ENCODE measurements at regions not wholly inside any gene's neighbourhood (a gene's known extent, or its start where the extent isn't known, plus 50 kb on each side); places are given as distances from the start of the nearest gene placed in this dataset.

- no peak overlapping the region for H3K4me3 Mint-ChIP-seq
- no peaks in the 10 kb centered on the region for H3K27me3 Mint-ChIP-seq (ENCODE audit: insufficient read depth)
- intact Hi-C loops (cut with micrococcal nuclease), result no loop called here
- peaks cover 8% of the 10 kb centered on the region for H3K9me3 Mint-ChIP-seq
- H3K27ac Mint-ChIP-seq, result no peak overlapping the region
- no peaks in the 10 kb centered on the region for H3K36me3 Mint-ChIP-seq (ENCODE audit: low read depth)
- DNase-seq (ENCODE audit: low spot score), result no peak
- H3K4me1 Mint-ChIP-seq (ENCODE audit: low read depth), result no peaks in the 10 kb centered on the region
Measured at GRCh38 chr5:5628866-5629606, 206.6 kb downstream of the ICE1 start.

DNA sequence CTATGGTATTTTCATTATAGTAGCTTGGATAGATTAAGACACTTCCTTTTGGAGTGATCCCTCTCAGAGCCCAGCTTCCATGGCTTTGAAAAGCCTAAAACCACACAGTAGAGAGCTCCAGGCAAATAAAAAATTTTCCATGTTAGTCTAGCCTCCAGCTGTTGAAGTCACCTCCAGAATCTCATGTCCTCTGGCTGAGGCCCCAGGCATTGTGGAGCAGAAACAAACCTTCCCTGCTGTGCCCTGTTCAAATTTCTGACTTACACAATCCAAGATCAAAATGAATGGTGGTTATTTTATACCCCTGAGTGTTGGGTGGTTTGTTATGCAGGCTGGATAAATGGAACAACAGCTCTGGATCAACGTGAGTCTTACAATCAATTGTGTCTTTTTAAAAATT, 203.9 kb downstream of the ICE1 start:
- intact Hi-C loops (cut with micrococcal nuclease), result no loop called here
- Mint-ChIP-seq H3K4me3 (no peak overlapping the region), H3K4me1 (ENCODE audit: low read depth) (no peaks in the 10 kb centered on the region), H3K36me3 (ENCODE audit: low read depth) (no peaks in the 10 kb centered on the region), H3K9me3 (peaks cover 27% of the 10 kb centered on the region), H3K27ac (no peak overlapping the region), H3K27me3 (ENCODE audit: insufficient read depth) (no peaks in the 10 kb centered on the region)
- DNase-seq (ENCODE audit: low spot score), result no peak

GRCh38 chr5:5625491-5625890, 203.0 kb downstream of the ICE1 start:
- Mint-ChIP-seq H3K36me3 (ENCODE audit: low read depth) (no peaks in the 10 kb centered on the region), H3K4me3 (no peak overlapping the region), H3K4me1 (ENCODE audit: low read depth) (no peaks in the 10 kb centered on the region), H3K27ac (no peak overlapping the region), H3K9me3 (peaks cover 29% of the 10 kb centered on the region), H3K27me3 (ENCODE audit: insufficient read depth) (no peaks in the 10 kb centered on the region)
- intact Hi-C loops (cut with micrococcal nuclease), result no loop called here
- DNase-seq (ENCODE audit: low spot score), result no peak

GRCh38 chr5:5623397-5623796, 200.9 kb downstream of the ICE1 start:
- peaks cover 2% of the 10 kb centered on the region for H3K27me3 Mint-ChIP-seq (ENCODE audit: insufficient read depth)
- H3K27ac Mint-ChIP-seq, result no peak overlapping the region
- peaks cover 29% of the 10 kb centered on the region for H3K9me3 Mint-ChIP-seq
- H3K36me3 Mint-ChIP-seq (ENCODE audit: low read depth), result no peaks in the 10 kb centered on the region
- no peak for DNase-seq (ENCODE audit: low spot score)
- no peaks in the 10 kb centered on the region for H3K4me1 Mint-ChIP-seq (ENCODE audit: low read depth)
- intact Hi-C loops (cut with micrococcal nuclease), result no loop called here
- no peak overlapping the region for H3K4me3 Mint-ChIP-seq

GRCh38 chr5:5622806-5623205, 200.3 kb downstream of the ICE1 start:
- Mint-ChIP-seq H3K27me3 (ENCODE audit: insufficient read depth) (peaks cover 2% of the 10 kb centered on the region), H3K9me3 (peaks cover 29% of the 10 kb centered on the region), H3K4me1 (ENCODE audit: low read depth) (no peaks in the 10 kb centered on the region), H3K27ac (no peak overlapping the region), H3K36me3 (ENCODE audit: low read depth) (no peaks in the 10 kb centered on the region), H3K4me3 (no peak overlapping the region)
- DNase-seq (ENCODE audit: low spot score), result no peak
- intact Hi-C loops (cut with micrococcal nuclease), result no loop called here

DNA sequence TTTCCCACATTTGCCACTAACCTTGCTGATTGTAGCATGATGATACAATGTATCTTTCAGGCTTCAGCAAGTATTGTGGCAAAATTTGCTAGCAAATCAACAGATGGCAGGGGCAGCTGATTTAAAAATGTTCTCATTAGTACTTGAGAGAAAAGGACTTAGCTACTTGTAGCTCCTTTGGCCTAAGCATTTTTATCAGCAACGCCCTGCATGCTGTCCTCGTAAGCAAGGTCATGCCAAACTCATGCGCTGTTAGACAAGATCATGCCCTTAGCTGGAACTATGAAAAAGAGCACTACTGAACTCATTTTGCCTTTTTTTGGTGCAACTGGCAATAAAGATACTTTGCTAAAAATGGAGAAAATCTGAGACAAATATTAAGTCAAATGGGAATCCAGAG, 197.1 kb downstream of the ICE1 start:
- peaks cover 26% of the 10 kb centered on the region for H3K9me3 Mint-ChIP-seq
- intact Hi-C loops (cut with micrococcal nuclease), result no loop called here
- no peak overlapping the region for H3K4me3 Mint-ChIP-seq
- no peaks in the 10 kb centered on the region for H3K36me3 Mint-ChIP-seq (ENCODE audit: low read depth)
- no peak overlapping the region for H3K27ac Mint-ChIP-seq
- no peak for DNase-seq (ENCODE audit: low spot score)
- H3K4me1 Mint-ChIP-seq (ENCODE audit: low read depth), result no peaks in the 10 kb centered on the region
- peaks cover 4% of the 10 kb centered on the region for H3K27me3 Mint-ChIP-seq (ENCODE audit: insufficient read depth)

DNA sequence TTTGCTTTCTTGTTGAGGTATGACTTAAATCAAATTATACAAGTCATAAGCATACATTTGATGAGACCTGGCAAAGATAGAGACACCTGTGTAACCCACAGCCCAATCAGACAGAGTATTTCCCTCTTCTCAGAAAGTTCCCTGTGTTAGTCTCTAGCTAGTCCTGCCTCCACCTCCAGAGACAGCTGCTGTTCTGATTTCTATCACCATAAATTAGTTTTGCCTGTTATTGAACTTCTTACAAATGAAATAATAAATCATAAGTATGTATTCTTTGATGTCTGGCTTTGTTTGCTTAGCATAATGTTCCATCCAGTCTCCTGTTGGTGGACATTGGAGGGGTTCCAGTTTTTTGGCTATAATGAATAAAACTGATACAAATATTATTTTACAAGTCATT, 194.5 kb downstream of the ICE1 start:
- no peak for DNase-seq (ENCODE audit: low spot score)
- Mint-ChIP-seq H3K36me3 (ENCODE audit: low read depth) (no peaks in the 10 kb centered on the region), H3K27ac (no peak overlapping the region), H3K9me3 (peaks cover 8% of the 10 kb centered on the region), H3K4me3 (no peak overlapping the region), H3K27me3 (ENCODE audit: insufficient read depth) (peaks cover 4% of the 10 kb centered on the region), H3K4me1 (ENCODE audit: low read depth) (no peaks in the 10 kb centered on the region)
- intact Hi-C loops (cut with micrococcal nuclease), result no loop called here

- Mint-ChIP-seq H3K27me3 (ENCODE audit: insufficient read depth) (peaks cover 4% of the 10 kb centered on the region), H3K27ac (no peak overlapping the region), H3K4me3 (no peak overlapping the region), H3K36me3 (ENCODE audit: low read depth) (no peaks in the 10 kb centered on the region), H3K9me3 (peaks cover 1% of the 10 kb centered on the region), H3K4me1 (ENCODE audit: low read depth) (no peaks in the 10 kb centered on the region)
- intact Hi-C loops (cut with micrococcal nuclease), result no loop called here
- no peak for DNase-seq (ENCODE audit: low spot score)
Measured at GRCh38 chr5:5616247-5616895, 193.9 kb downstream of the ICE1 start.

- no peak for DNase-seq (ENCODE audit: low spot score)
- Mint-ChIP-seq H3K4me1 (ENCODE audit: low read depth) (no peaks in the 10 kb centered on the region), H3K4me3 (no peak overlapping the region), H3K36me3 (ENCODE audit: low read depth) (no peaks in the 10 kb centered on the region), H3K27ac (no peak overlapping the region), H3K27me3 (ENCODE audit: insufficient read depth) (peaks cover 4% of the 10 kb centered on the region), H3K9me3 (no peaks in the 10 kb centered on the region)
- intact Hi-C loops (cut with micrococcal nuclease), result no loop called here
Measured at GRCh38 chr5:5615569-5615968, 193.1 kb downstream of the ICE1 start.

DNA sequence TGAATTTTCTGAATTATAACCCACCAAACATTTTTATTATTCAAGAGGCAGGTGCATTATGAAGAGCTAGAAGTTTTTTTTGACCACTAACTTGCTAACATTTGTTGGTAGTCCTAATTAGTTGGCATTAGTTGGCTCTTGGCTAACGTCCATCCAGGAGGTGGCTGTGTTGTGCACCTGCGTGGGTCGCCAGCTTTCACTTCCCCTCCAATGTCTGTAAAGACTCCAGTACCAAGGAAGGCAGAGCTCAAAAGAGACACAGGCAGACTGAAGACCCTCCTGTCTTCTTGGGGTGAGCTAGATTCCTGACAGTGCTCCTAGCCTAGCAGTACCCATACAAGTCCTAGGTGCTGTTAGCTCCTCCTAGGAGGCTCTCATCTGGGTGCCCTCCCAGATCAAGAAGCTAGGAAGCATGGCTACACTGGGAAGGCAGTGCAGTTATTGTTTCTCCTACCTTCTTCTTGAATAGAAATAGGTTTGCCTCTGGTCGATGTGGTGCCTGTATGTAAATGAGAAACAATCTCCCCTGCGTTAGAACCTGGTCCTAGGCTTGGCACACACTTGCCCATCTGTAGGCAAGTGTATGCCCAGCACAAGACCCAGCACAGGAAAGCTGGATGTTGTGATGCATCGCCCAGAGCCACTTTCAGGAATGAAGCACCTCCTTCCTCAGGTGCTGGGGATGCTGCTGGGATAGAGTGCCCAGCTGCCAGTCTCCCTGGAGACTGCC, 190.9 kb downstream of the ICE1 start:
- H3K9me3 Mint-ChIP-seq, result no peaks in the 10 kb centered on the region
- peaks cover 2% of the 10 kb centered on the region for H3K27me3 Mint-ChIP-seq (ENCODE audit: insufficient read depth)
- no peak for DNase-seq (ENCODE audit: low spot score)
- no peak overlapping the region for H3K4me3 Mint-ChIP-seq
- no peaks in the 10 kb centered on the region for H3K36me3 Mint-ChIP-seq (ENCODE audit: low read depth)
- H3K27ac Mint-ChIP-seq, result no peak overlapping the region
- intact Hi-C loops (cut with micrococcal nuclease), result no loop called here
- no peaks in the 10 kb centered on the region for H3K4me1 Mint-ChIP-seq (ENCODE audit: low read depth)

DNA sequence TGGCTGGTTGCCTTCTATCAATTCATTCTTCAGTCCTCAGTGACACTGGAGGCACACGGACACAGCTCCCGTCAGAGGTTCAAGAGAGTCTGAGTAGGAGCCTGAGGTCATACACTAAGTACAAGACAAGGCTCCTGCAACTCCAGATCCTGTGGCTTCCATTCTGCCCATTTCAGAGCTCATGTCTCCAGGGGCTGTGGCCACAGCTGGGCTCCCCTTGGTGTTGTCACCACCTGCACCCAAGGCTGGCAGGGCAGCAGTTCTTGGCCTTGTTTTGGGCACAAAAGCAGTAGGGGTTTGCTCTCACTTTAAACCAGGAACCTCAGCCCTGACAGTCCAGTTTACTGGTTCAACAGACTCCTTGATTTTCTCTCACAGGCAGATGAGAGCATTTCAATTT, 189.6 kb downstream of the ICE1 start:
- H3K9me3 Mint-ChIP-seq, result no peaks in the 10 kb centered on the region
- H3K27me3 Mint-ChIP-seq (ENCODE audit: insufficient read depth), result peaks cover 2% of the 10 kb centered on the region
- no peaks in the 10 kb centered on the region for H3K4me1 Mint-ChIP-seq (ENCODE audit: low read depth)
- intact Hi-C loops (cut with micrococcal nuclease), result no loop called here
- no peak overlapping the region for H3K27ac Mint-ChIP-seq
- no peak overlapping the region for H3K4me3 Mint-ChIP-seq
- H3K36me3 Mint-ChIP-seq (ENCODE audit: low read depth), result no peaks in the 10 kb centered on the region
- DNase-seq (ENCODE audit: low spot score), result no peak

DNA sequence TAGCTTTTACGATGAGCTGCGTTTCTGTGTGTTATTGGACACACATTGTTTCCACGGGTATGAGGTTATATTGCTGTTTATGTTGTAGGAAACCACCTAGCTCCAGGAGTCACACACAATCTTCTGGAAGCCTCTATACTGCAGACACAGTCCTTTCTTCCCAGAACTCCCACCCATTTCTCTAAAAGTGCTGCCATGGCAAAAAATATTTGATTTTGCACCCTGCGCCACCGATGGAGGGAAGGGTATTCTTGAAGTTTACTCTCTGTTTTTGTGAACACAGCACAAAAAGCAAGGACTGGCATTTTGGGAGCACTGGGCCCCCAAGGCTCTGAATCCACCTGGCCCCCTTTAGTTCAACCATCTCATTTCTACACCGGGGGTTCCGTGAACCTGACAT, 187.5 kb downstream of the ICE1 start:
- H3K4me1 Mint-ChIP-seq (ENCODE audit: low read depth), result no peaks in the 10 kb centered on the region
- H3K4me3 Mint-ChIP-seq, result no peak overlapping the region
- no peak overlapping the region for H3K27ac Mint-ChIP-seq
- H3K36me3 Mint-ChIP-seq (ENCODE audit: low read depth), result no peaks in the 10 kb centered on the region
- intact Hi-C loops (cut with micrococcal nuclease), result no loop called here
- DNase-seq (ENCODE audit: low spot score), result no peak
- H3K27me3 Mint-ChIP-seq (ENCODE audit: insufficient read depth), result no peaks in the 10 kb centered on the region
- no peaks in the 10 kb centered on the region for H3K9me3 Mint-ChIP-seq

DNA sequence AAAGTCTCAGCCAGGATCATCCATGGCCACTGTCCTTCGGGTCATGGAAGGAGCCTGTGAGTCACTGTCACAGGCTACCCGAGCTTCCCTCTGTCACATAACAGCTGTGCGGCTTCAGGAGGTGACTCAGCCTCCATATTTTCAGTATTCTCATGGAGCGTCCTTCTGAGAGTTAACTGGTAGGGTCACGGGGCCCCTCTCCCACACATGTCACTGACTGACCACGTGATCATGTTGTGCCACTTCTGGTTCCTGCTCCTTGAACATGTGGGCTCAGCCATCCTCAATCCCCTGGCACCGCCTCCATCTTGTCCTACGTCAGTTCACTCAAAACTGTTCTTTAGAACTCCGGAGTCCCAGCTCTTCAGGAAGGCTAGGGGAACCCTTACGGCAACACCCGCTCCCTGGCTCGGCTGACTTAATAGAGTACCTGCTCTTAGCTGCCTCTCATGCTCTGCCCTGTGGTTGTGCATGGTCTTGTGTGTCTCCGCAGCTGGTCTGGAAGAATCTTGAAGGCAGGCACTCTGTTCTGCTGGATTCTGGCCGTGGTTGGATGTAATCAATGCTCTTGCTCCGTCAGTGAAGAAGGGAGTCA, 182.8 kb downstream of the ICE1 start:
- Mint-ChIP-seq H3K4me3 (no peak overlapping the region), H3K9me3 (no peaks in the 10 kb centered on the region), H3K4me1 (ENCODE audit: low read depth) (no peaks in the 10 kb centered on the region), H3K27ac (no peak overlapping the region), H3K36me3 (ENCODE audit: low read depth) (no peaks in the 10 kb centered on the region), H3K27me3 (ENCODE audit: insufficient read depth) (peaks cover 2% of the 10 kb centered on the region)
- intact Hi-C loops (cut with micrococcal nuclease), result no loop called here
- no peak for DNase-seq (ENCODE audit: low spot score)

Data from activated T-helper 1 cell treated with anti-CD3 and anti-CD28 coated beads, Interleukin-12 subunit alpha, Interleukin-12 subunit beta, Interleukin-2, Interleukin-4 antibody, amounts not matched to agents 30 ng/mL and 10 ng/mL and 1 ng/mL, durations not matched to agents 14 hours and 24 hours and 36 hours (primary cell).